Endothelial cell (in vitro differentiated cells): ENCODE measurements at regions not wholly inside any gene's neighbourhood (a gene's known extent, or its start where the extent isn't known, plus 50 kb on each side); places are given as distances from the start of the nearest gene placed in this dataset.

Experiments
- DNase-seq: peaks from one replicate; pipeline ENCODE4 v3.0.0; 2021; ENCODE audit warnings: low spot score
- H3K27ac Mint-ChIP-seq: one replicate; pipeline ENCODE4 v1.8.0; 2021; ENCODE audit warnings: mixed read lengths, inconsistent platforms; ENCODE audit not compliant: unreplicated experiment
- H3K27me3 Mint-ChIP-seq: one replicate; pipeline ENCODE4 v1.8.0; 2021; ENCODE audit warnings: mild to moderate bottlenecking, moderate library complexity, mixed read lengths, inconsistent platforms; ENCODE audit not compliant: unreplicated experiment
- H3K36me3 Mint-ChIP-seq: one replicate; pipeline ENCODE4 v1.8.0; 2021; ENCODE audit warnings: mild to moderate bottlenecking, low read depth, mixed read lengths, inconsistent platforms; ENCODE audit not compliant: unreplicated experiment
- H3K4me1 Mint-ChIP-seq: one replicate; pipeline ENCODE4 v1.8.0; 2021; ENCODE audit warnings: mild to moderate bottlenecking, mixed read lengths, inconsistent platforms; ENCODE audit not compliant: unreplicated experiment
- H3K4me3 Mint-ChIP-seq: one replicate; pipeline ENCODE4 v1.8.0; 2021; ENCODE audit warnings: mild to moderate bottlenecking, mixed read lengths, inconsistent platforms; ENCODE audit not compliant: unreplicated experiment
- H3K9me3 Mint-ChIP-seq: one replicate; pipeline ENCODE4 v1.8.0; 2021; ENCODE audit warnings: mixed read lengths, inconsistent platforms; ENCODE audit not compliant: unreplicated experiment
- CTCF ChIP-seq: fragments of 200-600 bp; sonication (generic); IDR thresholded peaks from one replicate; pipeline ENCODE4 v1.5.0; 2021; ENCODE audit warnings: antibody characterized with exemption; ENCODE audit not compliant: unreplicated experiment

DNA sequence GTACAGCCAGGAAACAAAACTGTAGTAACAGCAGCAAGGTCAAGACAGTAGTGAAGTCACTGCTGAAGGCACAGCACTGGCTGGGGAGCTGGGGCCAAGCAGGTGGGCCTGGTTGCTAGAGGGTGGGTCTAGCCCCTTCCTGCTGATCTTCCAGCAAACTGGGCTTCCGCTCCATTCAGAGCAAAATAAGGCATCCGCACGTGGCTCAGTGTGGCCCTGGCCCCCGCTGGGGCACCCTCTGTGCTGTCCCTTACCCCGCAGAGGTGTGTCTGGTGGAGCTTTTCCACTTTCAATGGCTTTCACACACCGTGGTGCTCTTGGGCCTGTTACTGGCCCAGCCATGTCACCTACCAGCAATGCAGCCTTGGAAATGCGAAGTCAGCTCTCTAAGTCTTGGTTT lies 162.4 kb upstream of the B3GAT1 start:
- Mint-ChIP-seq H3K27me3 (no peaks in the 10 kb centered on the region), H3K27ac (no peak overlapping the region), H3K4me1 (no peaks in the 10 kb centered on the region), H3K4me3 (no peak overlapping the region), H3K36me3 (no peaks in the 10 kb centered on the region), H3K9me3 (no peaks in the 10 kb centered on the region)
- DNase-seq = no peak
- no peak for TF ChIP-seq CTCF

- no peak for DNase-seq
- H3K4me3 Mint-ChIP-seq = no peak overlapping the region
- H3K27me3 Mint-ChIP-seq = no peaks in the 10 kb centered on the region
Observed at GRCh38 chr11:134573857-134574256, 161.8 kb upstream of the B3GAT1 start.

GRCh38 chr11:134572741-134573675 lies 161.0 kb upstream of the B3GAT1 start:
- no peaks in the 10 kb centered on the region for H3K9me3 Mint-ChIP-seq
- DNase-seq = no peak
- H3K4me3 Mint-ChIP-seq = no peak overlapping the region
- no peak overlapping the region for H3K27ac Mint-ChIP-seq
- H3K4me1 Mint-ChIP-seq = no peaks in the 10 kb centered on the region
- TF ChIP-seq CTCF = no peak
- H3K27me3 Mint-ChIP-seq = no peaks in the 10 kb centered on the region
- H3K36me3 Mint-ChIP-seq = no peaks in the 10 kb centered on the region

More at GRCh38 chr11:134573857-134574256, 161.8 kb upstream of the B3GAT1 start:
- no peaks in the 10 kb centered on the region for H3K4me1 Mint-ChIP-seq
- TF ChIP-seq CTCF = no peak
- no peak overlapping the region for H3K27ac Mint-ChIP-seq
- H3K36me3 Mint-ChIP-seq = no peaks in the 10 kb centered on the region
- no peaks in the 10 kb centered on the region for H3K9me3 Mint-ChIP-seq

GRCh38 chr11:134571301-134571700 lies 159.3 kb upstream of the B3GAT1 start:
- no peaks in the 10 kb centered on the region for H3K4me1 Mint-ChIP-seq
- no peaks in the 10 kb centered on the region for H3K9me3 Mint-ChIP-seq
- H3K4me3 Mint-ChIP-seq = no peak overlapping the region
- no peak for DNase-seq
- no peaks in the 10 kb centered on the region for H3K36me3 Mint-ChIP-seq
- H3K27ac Mint-ChIP-seq = no peak overlapping the region
- TF ChIP-seq CTCF = no peak
- no peaks in the 10 kb centered on the region for H3K27me3 Mint-ChIP-seq

DNA sequence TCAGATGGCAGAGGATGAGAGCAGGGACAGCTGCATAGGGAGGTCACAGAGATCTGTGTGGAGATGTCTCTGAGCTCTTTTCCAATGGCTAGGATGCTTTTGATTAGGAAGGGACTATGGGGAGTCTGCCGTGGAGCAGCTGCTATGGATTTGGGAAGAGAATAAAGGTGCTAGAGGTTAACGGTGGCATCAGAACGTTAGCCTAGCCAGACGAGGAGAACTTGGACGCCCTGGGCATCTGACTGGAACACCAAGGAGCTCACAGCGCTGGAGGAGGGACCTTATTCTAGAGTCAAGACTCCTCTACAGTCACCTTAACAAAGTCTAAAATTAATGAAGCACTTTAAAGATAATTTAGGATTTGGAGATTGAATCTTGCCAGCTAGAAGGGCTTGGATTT lies 157.2 kb upstream of the B3GAT1 start:
- no peak overlapping the region for H3K27ac Mint-ChIP-seq
- no peak for DNase-seq
- no peaks in the 10 kb centered on the region for H3K4me1 Mint-ChIP-seq
- H3K4me3 Mint-ChIP-seq = no peak overlapping the region
- no peaks in the 10 kb centered on the region for H3K9me3 Mint-ChIP-seq
- H3K27me3 Mint-ChIP-seq = no peaks in the 10 kb centered on the region
- no peaks in the 10 kb centered on the region for H3K36me3 Mint-ChIP-seq
- no peak for TF ChIP-seq CTCF
